Stimulated activated CD4-positive, alpha-beta T cell treated with anti-CD3 and anti-CD28 coated beads, TNF-alpha, amount 100 ng/mL, for 1 hour (primary cell): ENCODE measurements at regions not wholly inside any gene's neighbourhood (a gene's known extent, or its start where the extent isn't known, plus 50 kb on each side); places are given as distances from the start of the nearest gene placed in this dataset.
"Not testable (repeated sequence)": the region's sequence is repeated elsewhere in the genome, so short reads cannot be mapped to it uniquely, and the experiment has no call there.

ENCODE experiments used
- DNase-seq, 3 donors: peaks; one replicate each; pipeline ENCODE4 v3.0.0-alpha.2; 2020; ENCODE audit warnings: low read depth in 3 of 3, low spot score in 1 of 3

- no peak for DNase-seq
Observed at GRCh38 chr2:16226943-16227664, 286.8 kb downstream of the MYCN start.

- no peak for DNase-seq
Observed at GRCh38 chr2:16226381-16226780, 286.0 kb downstream of the MYCN start.

GRCh38 chr2:16225545-16225944 lies 285.2 kb downstream of the MYCN start:
- DNase-seq: no peak

- no peak for DNase-seq
Observed at GRCh38 chr2:16225071-16225470, 284.7 kb downstream of the MYCN start.

- no peak for DNase-seq
Observed at GRCh38 chr2:16224298-16225045, 284.1 kb downstream of the MYCN start.

- DNase-seq: no peak
Observed at GRCh38 chr2:16223841-16224177, 283.5 kb downstream of the MYCN start.

GRCh38 chr2:16223161-16223840 lies 283.0 kb downstream of the MYCN start:
- DNase-seq: no peak

GRCh38 chr2:16222326-16222725 lies 282.0 kb downstream of the MYCN start:
- DNase-seq: no peak

GRCh38 chr2:16221461-16222010 lies 281.2 kb downstream of the MYCN start:
- DNase-seq: no peak

GRCh38 chr2:16219292-16219975 lies 279.1 kb downstream of the MYCN start:
- DNase-seq: no peak

- DNase-seq: no peak
Observed at GRCh38 chr2:16218625-16219024, 278.3 kb downstream of the MYCN start.

GRCh38 chr2:16218161-16218560 lies 277.8 kb downstream of the MYCN start:
- no peak for DNase-seq

GRCh38 chr2:16217741-16218140 lies 277.4 kb downstream of the MYCN start:
- DNase-seq: not testable (repeated sequence)

- no peak for DNase-seq
Observed at GRCh38 chr2:16217291-16217690, 276.9 kb downstream of the MYCN start.

GRCh38 chr2:16216558-16216945 lies 276.2 kb downstream of the MYCN start:
- no peak for DNase-seq

GRCh38 chr2:16215902-16216557 lies 275.7 kb downstream of the MYCN start:
- DNase-seq: no peak

GRCh38 chr2:16214861-16215260 lies 274.5 kb downstream of the MYCN start:
- DNase-seq: no peak

- no peak for DNase-seq
Observed at GRCh38 chr2:16214391-16214790, 274.0 kb downstream of the MYCN start.

- no peak for DNase-seq
Observed at GRCh38 chr2:16212321-16212720, 272.0 kb downstream of the MYCN start.

- no peak for DNase-seq
Observed at GRCh38 chr2:16211341-16211740, 271.0 kb downstream of the MYCN start.

GRCh38 chr2:16210841-16211240 lies 270.5 kb downstream of the MYCN start:
- DNase-seq: no peak
